ENCODE measurements at regions not wholly inside any gene's neighbourhood (a gene's known extent, or its start where the extent isn't known, plus 50 kb on each side); places are given as distances from the start of the nearest gene placed in this dataset.

DNA sequence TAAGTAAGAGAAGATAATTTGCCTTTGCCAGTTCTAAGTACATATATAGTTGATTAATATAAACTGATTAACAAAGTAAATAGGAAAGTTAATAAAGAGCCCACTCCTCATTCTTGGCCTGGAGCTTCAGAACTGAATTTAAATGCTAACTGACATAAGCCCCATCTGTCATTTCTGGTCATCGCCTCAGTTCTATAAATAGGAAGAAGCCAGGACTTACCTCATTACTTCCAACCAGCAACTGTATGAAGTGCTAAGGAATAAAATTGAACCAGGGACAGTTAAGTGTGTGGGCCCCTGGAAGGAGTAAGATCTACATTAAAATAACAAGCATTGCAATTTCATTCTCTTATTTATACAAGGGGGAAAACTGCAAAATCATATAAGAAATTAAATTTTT is 52.0 kb upstream of the PDLIM5 start:
- no peak overlapping the region for H3K27ac ChIP-seq
- ATAC-seq = no peak
- TF ChIP-seq, protein P1, sequence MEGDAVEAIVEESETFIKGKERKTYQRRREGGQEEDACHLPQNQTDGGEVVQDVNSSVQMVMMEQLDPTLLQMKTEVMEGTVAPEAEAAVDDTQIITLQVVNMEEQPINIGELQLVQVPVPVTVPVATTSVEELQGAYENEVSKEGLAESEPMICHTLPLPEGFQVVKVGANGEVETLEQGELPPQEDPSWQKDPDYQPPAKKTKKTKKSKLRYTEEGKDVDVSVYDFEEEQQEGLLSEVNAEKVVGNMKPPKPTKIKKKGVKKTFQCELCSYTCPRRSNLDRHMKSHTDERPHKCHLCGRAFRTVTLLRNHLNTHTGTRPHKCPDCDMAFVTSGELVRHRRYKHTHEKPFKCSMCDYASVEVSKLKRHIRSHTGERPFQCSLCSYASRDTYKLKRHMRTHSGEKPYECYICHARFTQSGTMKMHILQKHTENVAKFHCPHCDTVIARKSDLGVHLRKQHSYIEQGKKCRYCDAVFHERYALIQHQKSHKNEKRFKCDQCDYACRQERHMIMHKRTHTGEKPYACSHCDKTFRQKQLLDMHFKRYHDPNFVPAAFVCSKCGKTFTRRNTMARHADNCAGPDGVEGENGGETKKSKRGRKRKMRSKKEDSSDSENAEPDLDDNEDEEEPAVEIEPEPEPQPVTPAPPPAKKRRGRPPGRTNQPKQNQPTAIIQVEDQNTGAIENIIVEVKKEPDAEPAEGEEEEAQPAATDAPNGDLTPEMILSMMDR (IDR thresholded peaks at IDR 0.05 in 4 of 5, conservative IDR thresholded peaks at IDR 0.05 in 1 of 5) = no peak
- TF ChIP-seq POLR2A (IDR thresholded peaks at IDR 0.05) = no peak
- intact Hi-C loops (cut with DNase I; ENCODE audit: low total_unique reads) (loop anchor here (10.0 kb wide), 1 partner anchor 65 kb away; no protein-coding TSS in a partner anchor), in situ Hi-C loops (cut with MboI; ENCODE audit: low sequenced_read_pairs in 4 of 4) (loop anchor here in 2 of 4 donors (10.0 to 25.0 kb wide), 2 partner anchors 195 to 688 kb away; no protein-coding TSS in a partner anchor)
- no peaks in the 10 kb centered on the region for H3K9me3 ChIP-seq
- peaks cover 0 to 4% of the 10 kb centered on the region in 2 donors for H3K4me1 ChIP-seq
- no peaks in the 10 kb centered on the region for H3K36me3 ChIP-seq
- H3K27me3 ChIP-seq = no peaks in the 10 kb centered on the region
- no peak for DNase-seq
- no peak overlapping the region for H3K4me3 ChIP-seq

DNA sequence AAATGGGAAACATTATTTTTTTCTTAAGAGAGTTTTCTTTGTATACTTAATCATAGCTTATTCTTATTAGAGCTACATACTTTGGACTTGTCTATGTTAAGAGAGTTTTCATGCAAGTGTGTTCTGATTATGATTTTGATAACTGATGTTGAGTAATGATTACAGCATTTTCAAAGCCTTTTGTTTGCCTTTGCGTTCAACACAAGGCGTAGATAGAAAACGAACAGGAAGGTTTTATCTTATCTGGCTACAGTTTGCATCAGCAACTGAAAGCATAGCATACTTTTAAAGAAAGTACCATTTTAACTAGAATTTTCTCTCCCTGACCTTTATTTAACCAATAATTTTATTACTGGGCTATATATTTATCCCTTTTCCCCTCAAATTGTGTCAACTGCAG is 51.6 kb upstream of the PDLIM5 start:
- Histone ChIP-seq H3K4me3 (no peak overlapping the region), H3K4me1 (peaks cover 0 to 4% of the 10 kb centered on the region in 2 donors), H3K36me3 (no peaks in the 10 kb centered on the region), H3K27me3 (no peaks in the 10 kb centered on the region), H3K27ac (no peak overlapping the region), H3K9me3 (no peaks in the 10 kb centered on the region)
- DNase-seq (no peak), ATAC-seq (no peak)
- in situ Hi-C loops (cut with MboI; ENCODE audit: low sequenced_read_pairs in 4 of 4) (loop anchor here in 1 of 4 donors (10.0 kb wide), 1 partner anchor 195 kb away; no protein-coding TSS in a partner anchor), intact Hi-C loops (cut with DNase I; ENCODE audit: low total_unique reads) (no loop called here)
- no peak for TF ChIP-seq POLR2A (IDR thresholded peaks at IDR 0.05)
- TF ChIP-seq, protein P1 (IDR thresholded peaks at IDR 0.05 in 4 of 5, conservative IDR thresholded peaks at IDR 0.05 in 1 of 5) = no peak
